ENCODE measurements at regions not wholly inside any gene's neighbourhood (a gene's known extent, or its start where the extent isn't known, plus 50 kb on each side); places are given as distances from the start of the nearest gene placed in this dataset.

GRCh38 chr6:138622967-138623366, 123.7 kb upstream of the NHSL1 start:
- TF ChIP-seq, protein P1, sequence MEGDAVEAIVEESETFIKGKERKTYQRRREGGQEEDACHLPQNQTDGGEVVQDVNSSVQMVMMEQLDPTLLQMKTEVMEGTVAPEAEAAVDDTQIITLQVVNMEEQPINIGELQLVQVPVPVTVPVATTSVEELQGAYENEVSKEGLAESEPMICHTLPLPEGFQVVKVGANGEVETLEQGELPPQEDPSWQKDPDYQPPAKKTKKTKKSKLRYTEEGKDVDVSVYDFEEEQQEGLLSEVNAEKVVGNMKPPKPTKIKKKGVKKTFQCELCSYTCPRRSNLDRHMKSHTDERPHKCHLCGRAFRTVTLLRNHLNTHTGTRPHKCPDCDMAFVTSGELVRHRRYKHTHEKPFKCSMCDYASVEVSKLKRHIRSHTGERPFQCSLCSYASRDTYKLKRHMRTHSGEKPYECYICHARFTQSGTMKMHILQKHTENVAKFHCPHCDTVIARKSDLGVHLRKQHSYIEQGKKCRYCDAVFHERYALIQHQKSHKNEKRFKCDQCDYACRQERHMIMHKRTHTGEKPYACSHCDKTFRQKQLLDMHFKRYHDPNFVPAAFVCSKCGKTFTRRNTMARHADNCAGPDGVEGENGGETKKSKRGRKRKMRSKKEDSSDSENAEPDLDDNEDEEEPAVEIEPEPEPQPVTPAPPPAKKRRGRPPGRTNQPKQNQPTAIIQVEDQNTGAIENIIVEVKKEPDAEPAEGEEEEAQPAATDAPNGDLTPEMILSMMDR (conservative IDR thresholded peaks at IDR 0.05), result no peak
- TF ChIP-seq EZH2 (IDR thresholded peaks at IDR 0.05; ENCODE audit: low read depth), result no peak

All from PC-9 (cell line).